Left renal cortex interstitium (tissue), 4 donors: ENCODE measurements at regions not wholly inside any gene's neighbourhood (a gene's known extent, or its start where the extent isn't known, plus 50 kb on each side); places are given as distances from the start of the nearest gene placed in this dataset.

Source experiments
- DNase-seq, 4 donors: peaks; one replicate each; pipeline ENCODE4 v3.0.0-alpha.2; 2013; ENCODE audit warnings: low read depth in 4 of 4, low spot score in 2 of 4, missing footprints in 1 of 4

DNA sequence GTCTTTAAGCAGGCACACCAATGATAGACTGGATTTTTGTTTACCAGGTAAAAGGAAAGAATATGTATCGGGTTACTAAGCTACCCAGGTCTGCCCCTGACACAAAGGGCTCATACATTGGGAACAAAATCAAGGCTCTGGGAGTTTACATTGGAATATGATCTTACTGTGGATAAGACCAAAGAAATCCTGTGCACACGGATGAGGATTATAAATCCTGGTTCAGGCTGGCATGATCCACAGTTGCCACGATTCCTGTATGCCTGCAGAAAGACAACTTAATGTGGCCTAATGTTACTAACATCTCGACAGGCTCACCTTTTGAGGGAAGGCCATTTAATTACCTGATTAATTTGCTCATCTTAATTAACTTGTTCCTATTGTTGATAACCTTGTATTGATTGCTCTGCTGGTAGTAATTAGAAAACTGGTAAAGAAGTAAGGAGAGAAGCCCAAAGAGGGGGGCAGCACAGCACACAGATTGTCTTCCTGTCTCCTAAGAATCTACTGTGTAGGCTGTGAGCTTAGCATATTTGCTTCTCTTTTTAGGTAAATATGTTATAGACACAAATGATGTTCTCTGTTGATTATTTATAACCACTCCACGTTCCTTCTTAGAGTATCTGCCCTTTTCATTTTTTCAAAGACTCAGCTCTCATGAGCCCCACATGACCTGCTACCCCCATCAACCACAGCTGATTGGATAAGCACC is 51.0 kb upstream of the TOX3 start:
- no peak for DNase-seq

GRCh38 chr16:52597073-52597771 is 50.3 kb upstream of the TOX3 start:
- DNase-seq: no peak
